GM18517 (cell line): ENCODE measurements at regions not wholly inside any gene's neighbourhood (a gene's known extent, or its start where the extent isn't known, plus 50 kb on each side); places are given as distances from the start of the nearest gene placed in this dataset.

Experiments
- ATAC-seq: cut with Tn5 transposase; IDR thresholded peaks from one replicate; pipeline ENCODE4 v1.9.1; 2021; ENCODE audit warnings: mild to moderate bottlenecking, moderate library complexity; ENCODE audit not compliant: unreplicated experiment

- no peak for ATAC-seq
Measured at GRCh38 chr1:82628887-82629286, 828.2 kb downstream of the ADGRL2 start.

- ATAC-seq: no peak
Measured at GRCh38 chr1:82625537-82625936, 824.8 kb downstream of the ADGRL2 start.

GRCh38 chr1:82621076-82621475, 820.3 kb downstream of the ADGRL2 start:
- ATAC-seq: no peak

- no peak for ATAC-seq
Measured at GRCh38 chr1:82614090-82614489, 813.4 kb downstream of the ADGRL2 start.

GRCh38 chr1:82612986-82613385, 812.3 kb downstream of the ADGRL2 start:
- ATAC-seq: no peak

GRCh38 chr1:82606546-82606945, 805.8 kb downstream of the ADGRL2 start:
- no peak for ATAC-seq

GRCh38 chr1:82604524-82604923, 803.8 kb downstream of the ADGRL2 start:
- ATAC-seq: no peak

GRCh38 chr1:82600314-82600713, 799.6 kb downstream of the ADGRL2 start:
- ATAC-seq: no peak

GRCh38 chr1:82598812-82599211, 798.1 kb downstream of the ADGRL2 start:
- ATAC-seq: no peak

GRCh38 chr1:82598337-82598736, 797.6 kb downstream of the ADGRL2 start:
- ATAC-seq: no peak

GRCh38 chr1:82597649-82598048, 796.9 kb downstream of the ADGRL2 start:
- ATAC-seq: no peak

- no peak for ATAC-seq
Measured at GRCh38 chr1:82597141-82597540, 796.4 kb downstream of the ADGRL2 start.

GRCh38 chr1:82593561-82593960, 792.8 kb downstream of the ADGRL2 start:
- no peak for ATAC-seq

GRCh38 chr1:82589588-82589987, 788.9 kb downstream of the ADGRL2 start:
- no peak for ATAC-seq

GRCh38 chr1:82587371-82587770, 786.6 kb downstream of the ADGRL2 start:
- no peak for ATAC-seq

- ATAC-seq: no peak
Measured at GRCh38 chr1:82586473-82586872, 785.7 kb downstream of the ADGRL2 start.

- no peak for ATAC-seq
Measured at GRCh38 chr1:82582347-82582746, 781.6 kb downstream of the ADGRL2 start.

- ATAC-seq: no peak
Measured at GRCh38 chr1:82578086-82578726, 777.5 kb downstream of the ADGRL2 start.

GRCh38 chr1:82567348-82567747, 766.6 kb downstream of the ADGRL2 start:
- no peak for ATAC-seq

- no peak for ATAC-seq
Measured at GRCh38 chr1:82565546-82565945, 764.8 kb downstream of the ADGRL2 start.

GRCh38 chr1:82565146-82565545, 764.4 kb downstream of the ADGRL2 start:
- no peak for ATAC-seq

- ATAC-seq: no peak
Measured at GRCh38 chr1:82564333-82564732, 763.6 kb downstream of the ADGRL2 start.

GRCh38 chr1:82562448-82562847, 761.7 kb downstream of the ADGRL2 start:
- ATAC-seq: no peak
